Activated CD4-positive, alpha-beta memory T cell treated with anti-CD3 and anti-CD28 coated beads for 36 hours (primary cell): ENCODE measurements at regions not wholly inside any gene's neighbourhood (a gene's known extent, or its start where the extent isn't known, plus 50 kb on each side); places are given as distances from the start of the nearest gene placed in this dataset.

Source experiments
- CTCF ChIA-PET: fragments of 350-600 bp; sonication (Branson Sonifier 250); formaldehyde crosslinking; loops from one replicate; lab custom pipeline; 2021; ENCODE audit warnings: antibody characterized with exemption, inconsistent platforms; lab: Charles Lee
- POLR2A ChIA-PET: fragments of 350-600 bp; sonication (Branson Sonifier 250); formaldehyde crosslinking; loops from one replicate; lab custom pipeline; 2021; ENCODE audit warnings: antibody characterized with exemption; lab: Charles Lee
- DNase-seq: peaks from one replicate; pipeline ENCODE4 v3.0.0-alpha.2; 2020
- H3K27ac Mint-ChIP-seq: one replicate; pipeline ENCODE4 v1.8.0; 2021; ENCODE audit warnings: mixed read lengths
- H3K27me3 Mint-ChIP-seq: one replicate; pipeline ENCODE4 v1.8.0; 2021; ENCODE audit warnings: mixed read lengths
- H3K36me3 Mint-ChIP-seq: one replicate; pipeline ENCODE4 v1.8.0; 2021; ENCODE audit warnings: mixed read lengths
- H3K4me1 Mint-ChIP-seq: one replicate; pipeline ENCODE4 v1.8.0; 2021; ENCODE audit warnings: low read depth, mixed read lengths
- H3K4me3 Mint-ChIP-seq: one replicate; pipeline ENCODE4 v1.8.0; 2021; ENCODE audit warnings: mild to moderate bottlenecking, mixed read lengths
- H3K9me3 Mint-ChIP-seq: one replicate; pipeline ENCODE4 v1.8.0; 2021; ENCODE audit warnings: mixed read lengths
- intact Hi-C: fragments of 100-400 bp; cut with micrococcal nuclease; formaldehyde crosslinking; loops from one replicate; pipeline ENCODE4 v1.15.1; 2023

DNA sequence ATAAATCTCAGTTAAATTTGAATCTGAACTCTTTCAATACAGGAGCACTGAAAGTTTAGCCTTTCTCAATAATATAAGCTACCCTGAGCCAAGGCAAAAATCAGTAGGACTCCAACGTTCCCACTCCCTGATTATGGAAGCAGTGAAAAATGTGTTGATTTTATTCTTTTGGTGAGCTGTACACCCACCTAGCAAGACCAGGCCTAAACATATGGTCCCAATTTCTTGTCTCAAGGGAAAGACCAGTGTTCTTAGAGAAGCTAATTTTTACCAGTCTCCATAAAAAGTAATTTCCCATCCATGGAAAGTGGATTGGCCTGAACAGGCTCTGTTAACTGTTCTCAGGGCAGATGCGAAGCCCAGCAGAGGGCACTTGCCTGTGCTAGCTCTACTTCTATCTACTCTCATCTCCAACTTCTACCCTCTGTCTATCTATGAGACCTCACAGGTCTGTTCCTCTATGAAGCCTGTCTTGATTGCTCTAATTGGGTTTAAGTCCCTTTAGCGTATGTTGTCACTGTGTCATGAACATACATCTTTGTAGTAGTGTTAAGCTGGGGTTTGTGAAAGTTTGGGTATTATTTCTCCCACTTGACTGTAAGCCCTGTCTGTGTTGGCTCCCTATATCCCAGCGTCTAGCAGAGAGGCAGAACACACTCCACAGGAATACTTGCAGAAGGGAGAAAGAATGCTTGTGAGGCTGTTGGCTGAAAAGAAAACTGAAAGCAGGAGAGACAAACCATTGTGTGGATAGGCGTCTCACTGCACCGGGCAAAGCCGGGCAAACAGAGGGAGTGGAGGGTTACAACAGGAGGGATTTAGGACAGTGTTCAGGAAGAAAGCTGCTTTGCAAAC is 167.1 kb upstream of the MAF start:
- ChIA-PET CTCF (interaction anchor here (0.6 kb wide), 1 partner anchor 698 kb away, joined by 3 read pairs; no protein-coding TSS in a partner anchor), POLR2A (interaction anchor here (1.8 kb wide), 1 partner anchor 9 kb away, joined by 5 read pairs; no protein-coding TSS in a partner anchor)
- Mint-ChIP-seq H3K36me3 (no peaks in the 10 kb centered on the region), H3K27me3 (no peaks in the 10 kb centered on the region), H3K9me3 (no peaks in the 10 kb centered on the region), H3K4me3 (no peak overlapping the region), H3K27ac (no peak overlapping the region), H3K4me1 (peaks cover 17% of the 10 kb centered on the region)
- intact Hi-C loops: no loop called here
- DNase-seq: no peak

DNA sequence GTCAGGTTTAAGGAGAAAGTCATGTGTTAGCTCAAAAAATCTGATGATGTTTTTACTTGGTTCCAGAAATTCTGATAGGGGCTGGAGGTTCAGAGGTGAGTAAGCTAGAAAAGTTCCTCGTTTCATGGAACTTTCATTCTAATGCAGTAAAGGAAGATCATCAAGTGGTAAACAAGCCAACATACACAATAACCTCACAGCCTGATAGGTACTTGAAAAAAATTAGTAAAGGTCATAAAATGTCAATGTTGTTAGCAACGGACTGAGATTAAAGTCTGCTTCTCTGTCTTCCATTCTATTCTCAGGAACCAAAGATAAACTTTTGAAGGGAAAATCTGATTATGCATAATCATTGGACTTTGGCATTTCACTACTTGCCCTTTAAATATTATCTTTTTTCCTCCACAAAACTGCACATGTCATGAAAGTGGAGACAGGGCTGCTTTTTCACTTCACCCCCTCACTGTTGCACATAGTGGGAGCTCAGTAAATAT is 165.4 kb upstream of the MAF start:
- H3K4me1 Mint-ChIP-seq: peaks cover 14% of the 10 kb centered on the region
- H3K9me3 Mint-ChIP-seq: no peaks in the 10 kb centered on the region
- no peak overlapping the region for H3K4me3 Mint-ChIP-seq
- H3K27ac Mint-ChIP-seq: no peak overlapping the region
- ChIA-PET POLR2A (no interaction called here), CTCF (no interaction called here)
- H3K36me3 Mint-ChIP-seq: no peaks in the 10 kb centered on the region
- intact Hi-C loops: no loop called here
- H3K27me3 Mint-ChIP-seq: no peaks in the 10 kb centered on the region
- DNase-seq: no peak

DNA sequence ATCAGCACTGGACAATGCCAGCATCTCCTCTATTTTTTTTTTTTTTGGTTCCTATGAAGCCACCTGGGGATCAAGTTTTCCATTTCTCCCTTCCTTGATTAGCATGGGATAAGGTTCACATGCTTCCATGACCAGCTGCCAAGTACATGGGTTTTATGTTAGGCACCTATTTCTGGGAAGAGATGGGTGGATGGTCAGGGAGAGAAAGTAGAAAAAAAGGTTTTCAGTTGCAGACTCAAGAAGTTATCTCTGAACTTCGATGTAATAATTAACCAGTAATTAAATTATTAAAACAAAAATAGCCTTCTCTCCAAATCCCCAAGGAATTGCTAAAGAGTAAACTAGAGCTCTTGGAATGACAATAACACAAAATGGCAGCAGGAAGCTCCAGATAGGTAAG is 164.9 kb upstream of the MAF start:
- POLR2A ChIA-PET: no interaction called here
- Mint-ChIP-seq H3K36me3 (no peaks in the 10 kb centered on the region), H3K4me3 (no peak overlapping the region), H3K27me3 (no peaks in the 10 kb centered on the region), H3K9me3 (no peaks in the 10 kb centered on the region), H3K4me1 (peaks cover 10% of the 10 kb centered on the region), H3K27ac (no peak overlapping the region)
- DNase-seq: no peak
- CTCF ChIA-PET: no interaction called here
- intact Hi-C loops: no loop called here

DNA sequence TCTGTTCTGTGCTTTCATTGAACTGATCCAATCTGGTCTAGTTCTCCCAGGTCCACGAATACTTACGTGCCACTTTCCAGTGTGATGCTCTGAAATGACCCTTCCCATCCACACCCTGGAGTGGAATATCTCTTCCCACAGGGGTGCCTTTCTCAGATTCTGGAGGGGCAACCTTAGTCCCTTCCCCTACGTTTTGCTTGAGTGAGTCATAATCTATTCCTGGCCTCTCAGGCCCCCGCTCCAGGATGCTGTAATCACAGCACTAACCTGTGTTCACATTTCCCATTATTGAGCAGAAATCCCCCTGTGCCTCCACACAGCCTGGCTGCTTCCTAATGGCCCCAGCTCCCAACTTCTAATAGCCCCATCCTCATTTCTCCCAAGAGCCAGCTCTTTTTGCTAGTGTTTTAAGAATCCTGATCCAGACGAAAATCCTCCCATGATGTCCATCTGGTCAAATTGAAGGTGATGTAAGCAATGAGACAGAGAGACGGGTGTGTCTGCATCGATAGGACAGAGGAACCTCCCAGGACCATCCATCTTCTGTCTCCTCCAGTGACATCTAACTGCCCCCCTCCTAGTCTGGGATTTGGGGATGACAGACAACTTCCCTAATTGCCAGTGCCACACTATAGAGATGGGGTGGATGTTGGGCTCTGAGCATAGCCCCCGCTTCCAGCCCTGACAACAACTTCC is 164.0 kb upstream of the MAF start:
- POLR2A ChIA-PET: no interaction called here
- CTCF ChIA-PET: no interaction called here
- no peak for DNase-seq
- Mint-ChIP-seq H3K9me3 (no peaks in the 10 kb centered on the region), H3K36me3 (no peaks in the 10 kb centered on the region), H3K4me3 (no peak overlapping the region), H3K27ac (no peak overlapping the region), H3K27me3 (no peaks in the 10 kb centered on the region), H3K4me1 (peaks cover 4% of the 10 kb centered on the region)
- intact Hi-C loops: no loop called here

DNA sequence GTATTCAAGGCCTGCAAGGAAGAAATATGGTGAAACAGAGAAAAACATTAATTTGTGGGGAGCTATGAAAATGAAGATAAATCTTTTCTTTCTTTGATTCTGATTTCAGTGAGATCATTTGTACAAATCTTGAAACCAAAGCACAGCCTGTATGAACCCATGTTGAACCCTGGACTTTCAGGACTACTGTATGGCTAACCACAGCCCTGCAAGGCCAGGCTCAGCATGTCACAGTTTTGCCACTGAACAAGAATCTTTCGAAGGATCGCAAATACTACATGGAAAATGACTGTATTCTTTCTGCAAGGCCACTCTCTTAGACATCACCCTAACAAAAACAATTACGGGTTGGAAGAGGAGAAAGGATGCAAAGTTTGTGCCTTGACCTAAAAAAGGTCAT is 161.7 kb upstream of the MAF start:
- Mint-ChIP-seq H3K36me3 (no peaks in the 10 kb centered on the region), H3K4me1 (peaks cover 12% of the 10 kb centered on the region), H3K27me3 (peaks cover 4% of the 10 kb centered on the region), H3K9me3 (no peaks in the 10 kb centered on the region), H3K27ac (no peak overlapping the region), H3K4me3 (no peak overlapping the region)
- POLR2A ChIA-PET: no interaction called here
- CTCF ChIA-PET: no interaction called here
- no peak for DNase-seq
- intact Hi-C loops: no loop called here

DNA sequence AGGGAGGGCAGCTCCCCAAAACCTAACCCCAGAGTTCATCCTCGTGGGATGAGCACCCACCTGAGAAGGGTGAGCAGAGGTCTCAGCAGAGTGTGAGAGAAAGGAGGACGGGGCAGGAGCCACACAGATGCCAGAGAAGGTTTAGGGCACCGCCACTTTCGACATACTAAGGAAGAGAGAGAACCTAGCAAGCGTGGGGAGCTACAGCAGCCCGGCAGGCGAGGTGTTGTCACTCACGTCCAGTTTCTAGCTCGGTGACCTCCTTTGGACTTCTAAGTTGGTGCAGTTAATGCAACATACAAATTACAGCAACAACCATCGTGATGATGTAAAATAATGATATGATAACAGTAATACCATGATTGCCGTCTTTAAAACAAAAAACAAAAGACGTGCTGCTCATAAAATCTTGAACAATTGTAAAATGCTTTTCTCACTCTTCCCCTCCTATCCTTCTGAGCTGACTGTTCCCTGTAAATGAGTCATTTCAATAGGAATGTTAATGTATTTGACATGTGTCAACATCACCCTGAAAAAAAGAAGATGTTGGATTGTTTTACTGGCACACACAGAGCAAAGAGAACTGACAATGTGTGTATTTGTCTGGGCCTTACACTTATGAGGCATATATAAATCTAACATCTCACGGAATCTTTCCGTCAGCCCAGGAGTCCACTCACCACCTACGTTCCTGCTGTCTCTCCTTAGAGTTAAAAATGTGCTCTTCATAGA is 158.2 kb upstream of the MAF start:
- intact Hi-C loops: loop anchor here (1.0 to 5.0 kb wide), 4 partner anchors 12 to 985 kb away; partner anchors contain the start of gene MAF
- H3K9me3 Mint-ChIP-seq: no peaks in the 10 kb centered on the region
- H3K4me1 Mint-ChIP-seq: peaks cover 37% of the 10 kb centered on the region
- H3K36me3 Mint-ChIP-seq: peaks cover 1% of the 10 kb centered on the region
- ChIA-PET POLR2A (interaction anchor here (1.0 kb wide), 2 partner anchors 9 to 158 kb away, joined by 3 to 5 read pairs; partner anchors contain the start of gene MAF), CTCF (no interaction called here)
- no peak overlapping the region for H3K27ac Mint-ChIP-seq
- no peak for DNase-seq
- no peak overlapping the region for H3K4me3 Mint-ChIP-seq
- H3K27me3 Mint-ChIP-seq: peaks cover 4% of the 10 kb centered on the region

DNA sequence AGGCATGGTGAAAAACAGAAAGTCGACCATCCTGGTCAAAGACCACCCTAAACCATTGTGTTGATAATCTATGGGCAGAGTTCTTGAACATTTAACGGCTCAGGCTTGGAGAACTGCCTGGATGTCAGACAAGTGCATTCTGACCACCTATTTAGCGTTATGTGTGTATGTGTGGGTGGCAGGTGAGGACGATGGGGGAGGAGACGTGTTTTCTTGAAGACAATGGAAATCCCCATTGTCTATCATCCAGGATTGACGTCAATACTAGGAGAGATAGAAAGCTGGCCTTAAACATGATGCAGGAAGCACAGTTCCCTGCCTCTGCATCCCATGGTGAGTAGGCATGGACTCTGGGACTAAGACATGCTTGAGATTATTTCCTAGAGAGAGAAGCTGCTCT is 157.4 kb upstream of the MAF start:
- Mint-ChIP-seq H3K4me3 (no peak overlapping the region), H3K9me3 (no peaks in the 10 kb centered on the region), H3K27me3 (peaks cover 5% of the 10 kb centered on the region), H3K36me3 (peaks cover 1% of the 10 kb centered on the region), H3K4me1 (peaks cover 39% of the 10 kb centered on the region), H3K27ac (peak overlapping the region; percentile 43)
- ChIA-PET CTCF (no interaction called here), POLR2A (interaction anchor here (1.0 kb wide), 2 partner anchors 10 to 157 kb away, joined by 3 to 5 read pairs; partner anchors contain the start of gene MAF)
- intact Hi-C loops: loop anchor here (1.0 to 5.0 kb wide), 5 partner anchors 12 to 985 kb away; partner anchors contain the start of gene MAF
- peak; percentile 64 for DNase-seq

DNA sequence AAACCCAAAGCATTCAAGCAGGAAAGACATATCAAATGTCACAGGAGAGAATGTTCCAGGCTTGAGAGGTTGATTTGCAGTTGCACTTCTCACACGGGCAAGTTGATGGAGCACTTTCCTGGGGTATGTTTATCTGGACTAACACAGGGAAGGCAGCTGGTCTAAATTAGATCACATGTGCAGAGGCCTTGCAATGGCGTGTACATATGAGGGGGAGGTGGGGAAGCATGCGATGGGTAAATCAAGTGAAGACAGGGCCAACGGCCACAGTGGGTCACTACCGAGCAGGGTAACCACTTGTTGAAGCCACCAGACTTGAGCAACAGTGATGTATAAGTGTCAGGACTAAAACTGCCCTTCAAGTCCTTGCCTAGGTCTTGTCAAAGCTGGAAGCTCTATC is 156.6 kb upstream of the MAF start:
- Mint-ChIP-seq H3K27me3 (peaks cover 6% of the 10 kb centered on the region), H3K27ac (peak overlapping the region; percentile 72), H3K4me1 (peaks cover 39% of the 10 kb centered on the region), H3K9me3 (no peaks in the 10 kb centered on the region), H3K36me3 (peaks cover 1% of the 10 kb centered on the region), H3K4me3 (no peak overlapping the region)
- POLR2A ChIA-PET: no interaction called here
- intact Hi-C loops: loop anchor here (2.0 to 5.0 kb wide), 2 partner anchors 155 to 978 kb away; partner anchors contain the start of gene MAF
- no peak for DNase-seq
- CTCF ChIA-PET: no interaction called here

DNA sequence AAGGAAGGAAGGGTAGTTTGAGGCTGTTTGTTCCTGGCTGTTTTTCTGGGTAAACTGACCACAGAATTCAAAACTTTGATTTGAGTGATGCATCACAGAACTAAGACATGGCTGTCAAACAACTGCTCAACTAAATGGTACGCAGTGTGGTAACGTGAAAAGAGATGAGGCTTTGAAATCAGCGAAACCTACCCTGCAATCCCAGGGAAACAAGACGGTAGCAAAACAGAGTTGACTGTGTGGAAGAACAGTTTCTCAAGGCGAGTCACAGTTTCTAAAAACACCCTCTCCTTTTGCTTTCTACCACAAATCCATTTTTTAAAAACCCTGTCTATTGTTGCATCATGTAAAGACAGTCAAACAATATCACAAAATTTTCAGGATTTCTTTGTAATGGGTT is 156.0 kb upstream of the MAF start:
- peaks cover 39% of the 10 kb centered on the region for H3K4me1 Mint-ChIP-seq
- intact Hi-C loops: loop anchor here (1.0 to 5.0 kb wide), 3 partner anchors 128 to 978 kb away; partner anchors contain the start of gene MAF
- H3K9me3 Mint-ChIP-seq: no peaks in the 10 kb centered on the region
- H3K4me3 Mint-ChIP-seq: no peak overlapping the region
- POLR2A ChIA-PET: no interaction called here
- DNase-seq: peak; percentile 32
- CTCF ChIA-PET: interaction anchor here (0.5 kb wide), 1 partner anchor 57 kb away, joined by 3 read pairs; no protein-coding TSS in a partner anchor
- H3K27me3 Mint-ChIP-seq: peaks cover 6% of the 10 kb centered on the region
- H3K36me3 Mint-ChIP-seq: peaks cover 1% of the 10 kb centered on the region
- peak overlapping the region; percentile 72 for H3K27ac Mint-ChIP-seq

DNA sequence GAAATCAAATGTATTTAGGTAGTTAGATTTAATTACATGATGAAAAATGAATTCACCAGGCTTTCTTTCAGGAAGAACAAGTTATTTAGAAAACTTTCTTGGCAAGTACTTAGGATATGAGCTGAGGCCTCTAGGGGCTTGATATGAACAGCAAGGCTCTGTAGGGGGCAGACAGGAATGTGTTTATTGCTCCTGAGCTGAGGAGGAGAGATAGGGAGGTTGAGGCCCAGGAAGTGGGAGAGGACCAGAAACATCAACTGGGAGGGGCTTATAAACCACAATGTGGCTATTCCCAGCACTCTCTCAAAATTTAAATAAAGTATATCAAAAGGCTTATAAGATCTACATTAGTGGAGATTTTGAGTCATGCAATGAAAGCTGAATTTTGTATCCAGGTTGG is 154.0 kb upstream of the MAF start:
- H3K27ac Mint-ChIP-seq: no peak overlapping the region
- H3K4me1 Mint-ChIP-seq: peaks cover 42% of the 10 kb centered on the region
- H3K9me3 Mint-ChIP-seq: peaks cover 3% of the 10 kb centered on the region
- POLR2A ChIA-PET: interaction anchor here (0.7 kb wide), 1 partner anchor 486 kb away, joined by 3 read pairs; no protein-coding TSS in a partner anchor
- no peak for DNase-seq
- H3K4me3 Mint-ChIP-seq: no peak overlapping the region
- intact Hi-C loops: loop anchor here (2.0 kb wide), 1 partner anchor 40 kb away; no protein-coding TSS in a partner anchor
- CTCF ChIA-PET: no interaction called here
- peaks cover 1% of the 10 kb centered on the region for H3K36me3 Mint-ChIP-seq
- H3K27me3 Mint-ChIP-seq: peaks cover 6% of the 10 kb centered on the region

DNA sequence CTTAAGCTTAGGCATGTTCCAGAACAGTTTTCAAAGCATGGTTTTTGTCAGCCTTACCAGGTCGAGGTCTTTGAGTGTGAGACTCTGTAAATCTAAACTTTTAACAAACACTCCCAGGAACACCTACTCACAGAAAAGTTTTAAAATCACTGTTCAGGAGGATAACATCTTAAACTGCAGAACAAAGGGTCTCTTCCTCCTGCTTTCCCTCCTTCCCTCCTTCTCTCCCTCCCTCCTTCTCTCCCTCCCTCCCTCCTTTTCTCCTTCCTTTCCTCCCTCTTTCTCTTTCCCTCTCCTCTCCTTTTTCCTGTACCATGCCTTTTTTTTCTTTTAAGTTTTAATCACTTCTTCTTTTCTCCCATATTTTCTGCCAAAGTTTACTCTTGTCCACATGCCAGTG is 153.5 kb upstream of the MAF start:
- Mint-ChIP-seq H3K27me3 (peaks cover 5% of the 10 kb centered on the region), H3K36me3 (peaks cover 1% of the 10 kb centered on the region), H3K27ac (no peak overlapping the region), H3K4me3 (no peak overlapping the region), H3K4me1 (peaks cover 45% of the 10 kb centered on the region), H3K9me3 (peaks cover 3% of the 10 kb centered on the region)
- POLR2A ChIA-PET: interaction anchor here (0.7 kb wide), 1 partner anchor 486 kb away, joined by 3 read pairs; no protein-coding TSS in a partner anchor
- CTCF ChIA-PET: no interaction called here
- DNase-seq: no peak
- intact Hi-C loops: loop anchor here (2.0 kb wide), 1 partner anchor 39 kb away; no protein-coding TSS in a partner anchor
